Astrocyte (in vitro differentiated cells and primary cell): ENCODE measurements at regions not wholly inside any gene's neighbourhood (a gene's known extent, or its start where the extent isn't known, plus 50 kb on each side); places are given as distances from the start of the nearest gene placed in this dataset.

Experiments used
- EZH2 ChIP-seq: IDR thresholded peaks from 2 replicates; pipeline ENCODE4 v1.6.1; 2012; ENCODE audit warnings: mild to moderate bottlenecking, low read length, inconsistent platforms; ENCODE audit not compliant: insufficient read depth
- TF ChIP-seq, protein P1 (sequence below): IDR thresholded peaks from 2 replicates; pipeline ENCODE4 v1.5.1; 2011; ENCODE audit warnings: low read depth, mild to moderate bottlenecking, inconsistent platforms, low read length, moderate library complexity; ENCODE audit not compliant: insufficient read depth

DNA sequence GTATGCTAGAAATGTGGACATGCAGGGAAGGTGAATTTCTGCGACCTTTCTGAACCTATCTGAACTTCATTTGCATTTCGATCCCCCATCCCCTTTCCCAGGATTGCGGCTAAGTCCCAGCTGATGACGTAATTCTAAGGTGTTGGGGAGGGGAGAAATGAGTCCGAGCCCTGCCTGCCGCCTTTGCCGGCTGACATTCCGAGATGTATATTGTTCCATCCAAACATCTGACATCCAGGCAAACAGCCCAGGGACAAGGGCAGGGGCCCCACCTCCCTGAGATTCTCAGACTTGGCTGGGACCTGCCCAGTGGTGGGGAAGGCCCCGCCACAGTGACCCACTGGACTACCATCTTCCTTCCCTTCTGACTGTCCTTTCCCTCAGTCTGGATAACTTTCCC lies 494.6 kb downstream of the ENC1 start:
- TF ChIP-seq, protein P1, sequence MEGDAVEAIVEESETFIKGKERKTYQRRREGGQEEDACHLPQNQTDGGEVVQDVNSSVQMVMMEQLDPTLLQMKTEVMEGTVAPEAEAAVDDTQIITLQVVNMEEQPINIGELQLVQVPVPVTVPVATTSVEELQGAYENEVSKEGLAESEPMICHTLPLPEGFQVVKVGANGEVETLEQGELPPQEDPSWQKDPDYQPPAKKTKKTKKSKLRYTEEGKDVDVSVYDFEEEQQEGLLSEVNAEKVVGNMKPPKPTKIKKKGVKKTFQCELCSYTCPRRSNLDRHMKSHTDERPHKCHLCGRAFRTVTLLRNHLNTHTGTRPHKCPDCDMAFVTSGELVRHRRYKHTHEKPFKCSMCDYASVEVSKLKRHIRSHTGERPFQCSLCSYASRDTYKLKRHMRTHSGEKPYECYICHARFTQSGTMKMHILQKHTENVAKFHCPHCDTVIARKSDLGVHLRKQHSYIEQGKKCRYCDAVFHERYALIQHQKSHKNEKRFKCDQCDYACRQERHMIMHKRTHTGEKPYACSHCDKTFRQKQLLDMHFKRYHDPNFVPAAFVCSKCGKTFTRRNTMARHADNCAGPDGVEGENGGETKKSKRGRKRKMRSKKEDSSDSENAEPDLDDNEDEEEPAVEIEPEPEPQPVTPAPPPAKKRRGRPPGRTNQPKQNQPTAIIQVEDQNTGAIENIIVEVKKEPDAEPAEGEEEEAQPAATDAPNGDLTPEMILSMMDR, result no peak
- TF ChIP-seq EZH2, result no peak
